ENCODE measurements at regions not wholly inside any gene's neighbourhood (a gene's known extent, or its start where the extent isn't known, plus 50 kb on each side); places are given as distances from the start of the nearest gene placed in this dataset.
"Not testable (repeated sequence)": the region's sequence is repeated elsewhere in the genome, so short reads cannot be mapped to it uniquely, and the experiment has no call there.

GRCh38 chr5:179470201-179470600 lies 80.2 kb upstream of the RUFY1 start:
- Mint-ChIP-seq H3K27ac (no peak overlapping the region), H3K4me3 (no peak overlapping the region), H3K27me3 (ENCODE audit: low read depth) (no peaks in the 10 kb centered on the region), H3K9me3 (no peaks in the 10 kb centered on the region), H3K4me1 (ENCODE audit: low read depth) (no peaks in the 10 kb centered on the region), H3K36me3 (ENCODE audit: low read depth) (no peaks in the 10 kb centered on the region)

GRCh38 chr5:179468696-179469095 lies 81.7 kb upstream of the RUFY1 start:
- Mint-ChIP-seq H3K4me1 (ENCODE audit: low read depth) (no peaks in the 10 kb centered on the region), H3K27me3 (ENCODE audit: low read depth) (no peaks in the 10 kb centered on the region), H3K9me3 (no peaks in the 10 kb centered on the region), H3K4me3 (no peak overlapping the region), H3K36me3 (ENCODE audit: low read depth) (no peaks in the 10 kb centered on the region), H3K27ac (no peak overlapping the region)

GRCh38 chr5:179467441-179467840 lies 82.9 kb upstream of the RUFY1 start:
- Mint-ChIP-seq H3K9me3 (no peaks in the 10 kb centered on the region), H3K36me3 (ENCODE audit: low read depth) (no peaks in the 10 kb centered on the region), H3K27me3 (ENCODE audit: low read depth) (no peaks in the 10 kb centered on the region), H3K4me3 (no peak overlapping the region), H3K27ac (no peak overlapping the region), H3K4me1 (ENCODE audit: low read depth) (no peaks in the 10 kb centered on the region)

- Mint-ChIP-seq H3K27me3 (ENCODE audit: low read depth) (no peaks in the 10 kb centered on the region), H3K36me3 (ENCODE audit: low read depth) (no peaks in the 10 kb centered on the region), H3K9me3 (peaks cover 3% of the 10 kb centered on the region), H3K4me1 (ENCODE audit: low read depth) (no peaks in the 10 kb centered on the region), H3K27ac (no peak overlapping the region), H3K4me3 (no peak overlapping the region)
These were observed 85.7 kb upstream of the RUFY1 start for GRCh38 chr5:179464631-179465030.

GRCh38 chr5:179462040-179462439 lies 88.3 kb upstream of the RUFY1 start:
- Mint-ChIP-seq H3K9me3 (peaks cover 10% of the 10 kb centered on the region), H3K27me3 (ENCODE audit: low read depth) (no peaks in the 10 kb centered on the region), H3K4me3 (no peak overlapping the region), H3K4me1 (ENCODE audit: low read depth) (no peaks in the 10 kb centered on the region), H3K27ac (no peak overlapping the region), H3K36me3 (ENCODE audit: low read depth) (no peaks in the 10 kb centered on the region)

GRCh38 chr5:179461576-179461975 lies 88.8 kb upstream of the RUFY1 start:
- no peaks in the 10 kb centered on the region for H3K27me3 Mint-ChIP-seq (ENCODE audit: low read depth)
- no peak overlapping the region for H3K4me3 Mint-ChIP-seq
- H3K36me3 Mint-ChIP-seq (ENCODE audit: low read depth) = no peaks in the 10 kb centered on the region
- no peak overlapping the region for H3K27ac Mint-ChIP-seq
- peaks cover 11% of the 10 kb centered on the region for H3K9me3 Mint-ChIP-seq
- H3K4me1 Mint-ChIP-seq (ENCODE audit: low read depth) = no peaks in the 10 kb centered on the region

- no peaks in the 10 kb centered on the region for H3K4me1 Mint-ChIP-seq (ENCODE audit: low read depth)
- H3K27me3 Mint-ChIP-seq (ENCODE audit: low read depth) = no peaks in the 10 kb centered on the region
- H3K4me3 Mint-ChIP-seq = no peak overlapping the region
- H3K9me3 Mint-ChIP-seq = peaks cover 18% of the 10 kb centered on the region
- no peaks in the 10 kb centered on the region for H3K36me3 Mint-ChIP-seq (ENCODE audit: low read depth)
- H3K27ac Mint-ChIP-seq = no peak overlapping the region
These were observed 90.6 kb upstream of the RUFY1 start for GRCh38 chr5:179459771-179460170.

GRCh38 chr5:179457612-179458011 lies 92.7 kb upstream of the RUFY1 start:
- Mint-ChIP-seq H3K27me3 (ENCODE audit: low read depth) (no peaks in the 10 kb centered on the region), H3K9me3 (peaks cover 22% of the 10 kb centered on the region), H3K4me1 (ENCODE audit: low read depth) (no peaks in the 10 kb centered on the region), H3K27ac (no peak overlapping the region), H3K36me3 (ENCODE audit: low read depth) (no peaks in the 10 kb centered on the region), H3K4me3 (no peak overlapping the region)

GRCh38 chr5:179456075-179456474 lies 94.3 kb upstream of the RUFY1 start:
- H3K27me3 Mint-ChIP-seq (ENCODE audit: low read depth); H3K27ac Mint-ChIP-seq; H3K4me1 Mint-ChIP-seq (ENCODE audit: low read depth); H3K36me3 Mint-ChIP-seq (ENCODE audit: low read depth); H3K4me3 Mint-ChIP-seq: not testable (repeated sequence)
- peaks cover 22% of the 10 kb centered on the region for H3K9me3 Mint-ChIP-seq

GRCh38 chr5:179455320-179455719 lies 95.0 kb upstream of the RUFY1 start:
- Mint-ChIP-seq H3K9me3 (peaks cover 22% of the 10 kb centered on the region), H3K4me3 (no peak overlapping the region), H3K27ac (no peak overlapping the region), H3K27me3 (ENCODE audit: low read depth) (no peaks in the 10 kb centered on the region), H3K36me3 (ENCODE audit: low read depth) (no peaks in the 10 kb centered on the region), H3K4me1 (ENCODE audit: low read depth) (no peaks in the 10 kb centered on the region)

- H3K36me3 Mint-ChIP-seq (ENCODE audit: low read depth) = no peaks in the 10 kb centered on the region
- no peak overlapping the region for H3K27ac Mint-ChIP-seq
These were observed 96.0 kb upstream of the RUFY1 start for GRCh38 chr5:179454356-179454755.

GRCh38 chr5:179453616-179454015 lies 96.7 kb upstream of the RUFY1 start:
- Mint-ChIP-seq H3K4me3 (no peak overlapping the region), H3K4me1 (ENCODE audit: low read depth) (no peaks in the 10 kb centered on the region), H3K27ac (no peak overlapping the region), H3K36me3 (ENCODE audit: low read depth) (no peaks in the 10 kb centered on the region), H3K27me3 (ENCODE audit: low read depth) (no peaks in the 10 kb centered on the region), H3K9me3 (peaks cover 19% of the 10 kb centered on the region)

More at GRCh38 chr5:179454356-179454755, 96.0 kb upstream of the RUFY1 start:
- Mint-ChIP-seq H3K4me1 (ENCODE audit: low read depth) (no peaks in the 10 kb centered on the region), H3K4me3 (no peak overlapping the region), H3K27me3 (ENCODE audit: low read depth) (no peaks in the 10 kb centered on the region), H3K9me3 (peaks cover 19% of the 10 kb centered on the region)

GRCh38 chr5:179452356-179453230 lies 97.8 kb upstream of the RUFY1 start:
- Mint-ChIP-seq H3K27ac (no peak overlapping the region), H3K9me3 (peaks cover 18% of the 10 kb centered on the region), H3K4me3 (no peak overlapping the region), H3K4me1 (ENCODE audit: low read depth) (no peaks in the 10 kb centered on the region), H3K36me3 (ENCODE audit: low read depth) (no peaks in the 10 kb centered on the region), H3K27me3 (ENCODE audit: low read depth) (no peaks in the 10 kb centered on the region)

GRCh38 chr5:179451828-179452196 lies 98.5 kb upstream of the RUFY1 start:
- no peaks in the 10 kb centered on the region for H3K4me1 Mint-ChIP-seq (ENCODE audit: low read depth)
- H3K4me3 Mint-ChIP-seq = no peak overlapping the region
- no peaks in the 10 kb centered on the region for H3K36me3 Mint-ChIP-seq (ENCODE audit: low read depth)
- H3K9me3 Mint-ChIP-seq = peaks cover 11% of the 10 kb centered on the region
- H3K27ac Mint-ChIP-seq = no peak overlapping the region
- no peaks in the 10 kb centered on the region for H3K27me3 Mint-ChIP-seq (ENCODE audit: low read depth)

- Mint-ChIP-seq H3K27me3 (ENCODE audit: low read depth) (no peaks in the 10 kb centered on the region), H3K27ac (no peak overlapping the region), H3K36me3 (ENCODE audit: low read depth) (no peaks in the 10 kb centered on the region), H3K4me1 (ENCODE audit: low read depth) (no peaks in the 10 kb centered on the region), H3K4me3 (no peak overlapping the region), H3K9me3 (peaks cover 11% of the 10 kb centered on the region)
These were observed 99.1 kb upstream of the RUFY1 start for GRCh38 chr5:179451114-179451827.
